Psoas muscle (tissue), 7 donors: ENCODE measurements at regions not wholly inside any gene's neighbourhood (a gene's known extent, or its start where the extent isn't known, plus 50 kb on each side); places are given as distances from the start of the nearest gene placed in this dataset.
"Not testable (repeated sequence)": the region's sequence is repeated elsewhere in the genome, so short reads cannot be mapped to it uniquely, and the experiment has no call there.

Source experiments
- ATAC-seq, 4 donors: fragments of 200-7000 bp; cut with Tn5 transposase; one replicate each; pipeline ENCODE4 v1.9.1; 2020; ENCODE audit warnings: moderate library complexity in 3 of 4, mild to moderate bottlenecking in 2 of 4
- DNase-seq, 2 donors: peaks; one replicate each; pipeline ENCODE4 v3.0.0-alpha.2; 2020
- H3K27ac ChIP-seq: fragments of 200-600 bp; one replicate; pipeline ENCODE4 v1.8.0; 2022
- H3K27me3 ChIP-seq, 3 donors: fragments of 200-600 bp in 1 of 3; one replicate each; pipeline versions ENCODE4 v1.6.1 to v1.8.0; 2013 to 2022; ENCODE audit warnings: low read length in 2 of 3, mild to moderate bottlenecking in 2 of 3, moderate library complexity in 1 of 3; ENCODE audit not compliant: insufficient read depth in 3 of 3
- H3K36me3 ChIP-seq, 2 donors: fragments of 200-600 bp in 1 of 2; one replicate each; pipeline versions ENCODE4 v1.6.1 to v1.8.0; 2013 to 2022; ENCODE audit warnings: low read depth in 1 of 2, mild to moderate bottlenecking in 1 of 2, moderate library complexity in 1 of 2; ENCODE audit not compliant: insufficient read depth in 1 of 2
- H3K4me1 ChIP-seq: fragments of 200-600 bp; one replicate; pipeline ENCODE4 v1.8.0; 2022
- H3K4me3 ChIP-seq: fragments of 200-600 bp; one replicate; pipeline ENCODE4 v1.8.0; 2022; ENCODE audit warnings: mild to moderate bottlenecking
- H3K9me3 ChIP-seq: fragments of 200-600 bp; one replicate; pipeline ENCODE4 v1.8.0; 2022
- WGBS, 3 donors: extraction: QIAGEN DNeasy Blood & Tissue Kit; methylation state at CpG; one replicate each; pipeline versions ENCODE4 v1.1.6 to v1.1.7; 2013; 5-methylcytosine and 5-hydroxymethylcytosine counted together
- intact Hi-C, 2 donors: fragments of 100-400 bp; cut with DNase I; formaldehyde crosslinking; loops; one replicate each; pipeline versions ENCODE4 v1.11.0 to v1.14.2; 2022
- TF ChIP-seq, protein P1 (sequence below): fragments of 200-600 bp; IDR thresholded peaks from one replicate; pipeline ENCODE4 v1.8.0; 2022; ENCODE audit warnings: antibody characterized with exemption
- donor health status: healthy with polysubstance abuse.
- donor health status: DM: no; HTN: no; CAD: no; lungs with moderate emphysema.
- donor health status: Bipolar disorder and iron deficiency.
- donor health status: healthy.
- donor health status: DM: yes; HTN: yes; CAD: no.
- donor health status: DM: no; HTN: no; CAD: no.
- donor health status: DM: yes; HTN: yes; CAD: no.

- WGBS, 3 donors: 61 to 65% (median 63%) methylated on average over 5 of the region's 5 CpGs
- TF ChIP-seq, protein P1, sequence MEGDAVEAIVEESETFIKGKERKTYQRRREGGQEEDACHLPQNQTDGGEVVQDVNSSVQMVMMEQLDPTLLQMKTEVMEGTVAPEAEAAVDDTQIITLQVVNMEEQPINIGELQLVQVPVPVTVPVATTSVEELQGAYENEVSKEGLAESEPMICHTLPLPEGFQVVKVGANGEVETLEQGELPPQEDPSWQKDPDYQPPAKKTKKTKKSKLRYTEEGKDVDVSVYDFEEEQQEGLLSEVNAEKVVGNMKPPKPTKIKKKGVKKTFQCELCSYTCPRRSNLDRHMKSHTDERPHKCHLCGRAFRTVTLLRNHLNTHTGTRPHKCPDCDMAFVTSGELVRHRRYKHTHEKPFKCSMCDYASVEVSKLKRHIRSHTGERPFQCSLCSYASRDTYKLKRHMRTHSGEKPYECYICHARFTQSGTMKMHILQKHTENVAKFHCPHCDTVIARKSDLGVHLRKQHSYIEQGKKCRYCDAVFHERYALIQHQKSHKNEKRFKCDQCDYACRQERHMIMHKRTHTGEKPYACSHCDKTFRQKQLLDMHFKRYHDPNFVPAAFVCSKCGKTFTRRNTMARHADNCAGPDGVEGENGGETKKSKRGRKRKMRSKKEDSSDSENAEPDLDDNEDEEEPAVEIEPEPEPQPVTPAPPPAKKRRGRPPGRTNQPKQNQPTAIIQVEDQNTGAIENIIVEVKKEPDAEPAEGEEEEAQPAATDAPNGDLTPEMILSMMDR: no peak
- H3K27ac ChIP-seq: no peak overlapping the region
- no peaks in the 10 kb centered on the region for H3K36me3 ChIP-seq
- intact Hi-C loops: no loop called here
- H3K9me3 ChIP-seq: no peaks in the 10 kb centered on the region
- no peak overlapping the region for H3K4me3 ChIP-seq
- H3K27me3 ChIP-seq: no peaks in the 10 kb centered on the region
- no peaks in the 10 kb centered on the region for H3K4me1 ChIP-seq
- ATAC-seq (no peak), DNase-seq (no peak)
These were observed 111.7 kb upstream of the DYNAP start for GRCh38 chr18:54479365-54479764.

DNA sequence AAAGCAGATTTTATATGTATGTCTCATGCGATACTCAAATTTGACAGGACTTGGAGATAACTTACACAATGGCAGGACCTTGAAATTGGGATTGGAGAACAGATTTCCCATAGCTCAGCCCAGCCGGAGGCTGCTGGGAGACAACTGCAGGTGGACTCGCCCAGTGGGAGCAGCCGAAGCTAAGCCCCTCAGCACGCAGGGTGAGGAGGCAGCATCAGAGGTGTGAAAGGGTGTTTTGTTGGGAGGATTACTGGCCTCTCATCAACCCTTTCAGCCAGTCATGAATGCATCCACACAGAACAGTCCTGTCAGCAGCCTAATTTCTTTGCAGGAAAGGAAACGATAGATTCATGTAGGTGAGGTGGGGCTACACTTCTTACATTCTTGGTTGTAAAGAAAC, 110.4 kb upstream of the DYNAP start:
- no peaks in the 10 kb centered on the region for H3K4me1 ChIP-seq
- intact Hi-C loops: no loop called here
- WGBS, 3 donors: 40 to 60% (median 44%) methylated on average over 6 of the region's 6 CpGs
- TF ChIP-seq, protein P1: no peak
- H3K36me3 ChIP-seq: no peaks in the 10 kb centered on the region
- no peak overlapping the region for H3K4me3 ChIP-seq
- H3K27me3 ChIP-seq: no peaks in the 10 kb centered on the region
- DNase-seq (no peak), ATAC-seq (no peak)
- H3K27ac ChIP-seq: no peak overlapping the region
- H3K9me3 ChIP-seq: no peaks in the 10 kb centered on the region

DNA sequence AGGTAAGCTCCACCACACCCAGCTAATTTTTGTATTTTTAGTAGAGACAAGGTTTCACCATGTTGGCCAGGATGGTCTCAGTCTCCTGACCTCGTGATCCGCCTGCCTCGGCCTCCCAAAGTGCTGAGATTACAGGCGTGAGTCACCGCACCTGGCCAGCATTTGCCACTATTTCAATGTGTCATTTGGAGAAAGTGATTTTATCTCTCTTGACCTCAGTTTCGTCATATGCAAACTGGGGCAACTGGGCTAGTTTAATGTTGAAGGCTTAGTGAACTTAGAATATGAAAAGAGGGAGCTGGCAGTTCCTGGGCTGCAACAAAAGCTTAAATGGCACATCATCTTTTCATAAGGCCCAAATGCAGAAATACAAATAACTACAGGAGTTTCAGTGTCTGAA, 88.6 kb upstream of the DYNAP start:
- H3K4me1 ChIP-seq, ATAC-seq, intact Hi-C loops, DNase-seq, H3K27me3 ChIP-seq, H3K27ac ChIP-seq, H3K9me3 ChIP-seq, H3K36me3 ChIP-seq, H3K4me3 ChIP-seq: not testable (repeated sequence)
- WGBS, 3 donors: 77 to 90% (median 87%) methylated on average over 6 of the region's 6 CpGs

DNA sequence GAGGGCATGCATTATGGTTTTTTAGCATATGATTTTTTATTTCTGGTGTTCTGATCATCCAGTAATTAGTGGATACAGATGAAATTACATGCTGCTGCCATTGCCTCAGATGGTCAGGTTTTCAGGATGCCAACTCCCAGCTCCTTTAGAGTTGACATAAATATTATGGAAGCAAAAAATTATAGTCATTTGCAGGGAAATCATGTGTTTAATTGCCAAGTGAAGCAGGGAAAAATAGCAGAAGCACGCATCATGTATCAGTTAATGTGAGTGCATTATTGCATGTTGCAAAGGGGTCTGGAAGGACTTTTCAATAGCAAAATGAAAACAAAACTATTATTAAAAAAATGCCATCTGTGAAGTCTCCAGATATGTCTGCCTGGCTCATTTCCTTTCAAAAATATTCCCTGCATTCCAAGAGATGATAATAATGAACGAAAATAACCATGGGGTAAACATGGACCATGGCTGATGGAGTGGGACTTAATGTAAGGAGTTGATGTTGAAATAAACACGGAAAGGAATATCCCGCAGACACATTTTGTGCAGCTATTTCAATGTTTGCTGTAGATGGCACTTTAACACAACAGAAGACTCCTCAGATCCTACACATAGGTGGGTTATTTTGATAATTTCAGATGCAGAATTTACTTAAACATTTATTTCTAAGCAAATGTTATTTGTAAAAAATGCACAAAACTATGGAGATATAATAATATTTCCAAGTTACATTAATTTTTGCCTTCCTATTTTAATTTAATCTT, 87.7 kb upstream of the DYNAP start:
- H3K4me1 ChIP-seq: no peaks in the 10 kb centered on the region
- no peaks in the 10 kb centered on the region for H3K36me3 ChIP-seq
- H3K27ac ChIP-seq: no peak overlapping the region
- H3K9me3 ChIP-seq: no peaks in the 10 kb centered on the region
- DNase-seq: no peak
- TF ChIP-seq, protein P1: no peak
- no peak for ATAC-seq
- peaks cover 0 to 3% (median 0%) of the 10 kb centered on the region in 3 donors for H3K27me3 ChIP-seq
- 65 to 72% (median 71%) methylated on average over 4 of the region's 4 CpGs for WGBS, 3 donors
- no peak overlapping the region for H3K4me3 ChIP-seq
- intact Hi-C loops: no loop called here

DNA sequence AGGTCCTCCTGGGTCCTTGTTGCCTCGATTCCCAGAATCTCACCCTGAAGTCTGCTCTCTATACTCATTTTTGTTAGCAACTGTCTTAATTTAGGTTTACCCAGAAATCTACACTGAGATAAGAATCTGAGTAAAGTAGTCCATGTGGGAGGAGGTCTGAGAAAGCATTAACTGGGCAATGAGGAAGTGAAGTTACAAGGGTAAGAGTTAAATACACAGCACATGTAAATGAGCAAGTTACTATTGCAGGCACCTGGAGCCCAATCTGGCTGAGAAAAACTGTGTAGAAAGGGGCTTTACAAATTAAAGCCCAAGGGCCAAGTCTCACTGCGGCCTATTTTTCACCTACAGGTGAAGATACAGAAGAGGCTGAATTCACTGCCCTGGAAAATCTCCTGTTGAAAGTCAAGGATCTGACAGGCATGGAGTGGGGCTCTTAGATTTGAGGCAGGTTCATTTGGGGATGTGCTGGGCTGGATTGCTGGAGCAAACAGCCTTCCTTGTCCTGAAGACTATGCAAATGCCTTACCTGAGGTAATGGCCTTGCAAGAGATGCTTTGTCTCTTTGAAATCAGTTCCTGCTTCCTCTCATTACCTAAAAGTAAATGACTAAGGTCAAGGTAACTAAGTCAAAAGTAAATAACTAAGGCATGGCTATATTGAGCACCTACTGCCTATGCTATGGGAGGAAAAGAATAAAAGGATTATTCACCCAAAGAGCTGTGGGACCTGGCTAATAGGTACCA, 84.4 kb upstream of the DYNAP start:
- no peak overlapping the region for H3K4me3 ChIP-seq
- ATAC-seq: no peak
- intact Hi-C loops: no loop called here
- H3K27me3 ChIP-seq: no peaks in the 10 kb centered on the region
- H3K27ac ChIP-seq: no peak overlapping the region
- H3K4me1 ChIP-seq: no peaks in the 10 kb centered on the region
- no peak for DNase-seq
- TF ChIP-seq, protein P1: no peak
- H3K36me3 ChIP-seq: no peaks in the 10 kb centered on the region
- WGBS, 3 donors: 88 to 93% (median 89%) methylated on average over 2 of the region's 2 CpGs
- H3K9me3 ChIP-seq: no peaks in the 10 kb centered on the region
